WTC11 (cell line): ENCODE measurements at regions not wholly inside any gene's neighbourhood (a gene's known extent, or its start where the extent isn't known, plus 50 kb on each side); places are given as distances from the start of the nearest gene placed in this dataset.

Experiments used
- ATAC-seq: fragments of 200-7000 bp; cut with Tn5 transposase; 2 replicates; pipeline ENCODE4 v1.10.0; 2021; ENCODE audit warnings: mild to moderate bottlenecking, moderate library complexity
- CTCF ChIA-PET: fragments of 300-600 bp; sonication (Branson Sonifier 250); formaldehyde crosslinking; loops from one replicate; lab custom pipeline; 2021; ENCODE audit warnings: antibody characterized with exemption; lab: Charles Lee
- POLR2A ChIA-PET: fragments of 350-600 bp; sonication (Branson Sonifier 250); formaldehyde crosslinking; loops from one replicate; lab custom pipeline; 2021; ENCODE audit warnings: antibody characterized with exemption; lab: Charles Lee
- DNase-seq: peaks from one replicate; pipeline ENCODE4 v3.0.0; 2021; ENCODE audit warnings: low spot score
- H3K27ac Mint-ChIP-seq: 2 replicates; pipeline ENCODE4 v1.8.0; 2021; ENCODE audit warnings: mixed read lengths
- H3K27me3 Mint-ChIP-seq: 2 replicates; pipeline ENCODE4 v1.8.0; 2021; ENCODE audit warnings: low read depth, mild to moderate bottlenecking, moderate library complexity, mixed read lengths
- H3K36me3 Mint-ChIP-seq: 2 replicates; pipeline ENCODE4 v1.8.0; 2021; ENCODE audit warnings: mixed read lengths
- H3K4me1 Mint-ChIP-seq: 2 replicates; pipeline ENCODE4 v1.8.0; 2022; ENCODE audit warnings: mixed read lengths
- H3K4me3 Mint-ChIP-seq: 2 replicates; pipeline ENCODE4 v1.8.0; 2021; ENCODE audit warnings: mild to moderate bottlenecking, moderate library complexity, mixed read lengths
- H3K9me3 Mint-ChIP-seq: 2 replicates; pipeline ENCODE4 v1.8.0; 2021; ENCODE audit warnings: mixed read lengths
- ARID4B ChIP-seq: sonication (generic); formaldehyde crosslinking; IDR thresholded peaks from 2 replicates; pipeline ENCODE4 v1.8.0; 2023; ENCODE audit warnings: missing genetic modification reagents, mild to moderate bottlenecking, borderline replicate concordance
- EMX1 ChIP-seq: fragments of 250-450 bp; sonication (Bioruptor Pico); IDR thresholded peaks from 2 replicates; pipeline ENCODE4 v1.8.0; 2021; ENCODE audit warnings: mild to moderate bottlenecking
- ETV6 ChIP-seq: sonication (generic); formaldehyde crosslinking; IDR thresholded peaks from 2 replicates; pipeline ENCODE4 v1.8.1; 2022; ENCODE audit warnings: mild to moderate bottlenecking, missing genetic modification reagents
- GTF2I ChIP-seq: fragments of 250-450 bp; sonication (Bioruptor Pico); conservative IDR thresholded peaks from 2 replicates; pipeline ENCODE4 v1.4.0; 2021; ENCODE audit warnings: mild to moderate bottlenecking
- HMGA2 ChIP-seq: fragments of 250-450 bp; sonication (Bioruptor Pico); IDR thresholded peaks from 2 replicates; pipeline ENCODE4 v1.4.0; 2021; ENCODE audit warnings: mild to moderate bottlenecking, moderate library complexity
- HMGXB4 ChIP-seq: sonication (generic); formaldehyde crosslinking; IDR thresholded peaks from 2 replicates; pipeline ENCODE4 v1.8.1; 2023; ENCODE audit warnings: mild to moderate bottlenecking, moderate library complexity, missing genetic modification reagents
- JAZF1 ChIP-seq: fragments of 250-450 bp; sonication (Bioruptor Pico); IDR thresholded peaks from 2 replicates; pipeline ENCODE4 v1.9.0; 2021; ENCODE audit warnings: moderate library complexity, mild to moderate bottlenecking, inconsistent platforms
- KAT7 ChIP-seq: sonication (generic); formaldehyde crosslinking; IDR thresholded peaks from 2 replicates; pipeline ENCODE4 v1.8.1; 2023; ENCODE audit warnings: missing genetic modification reagents, mild to moderate bottlenecking, borderline replicate concordance
- NFATC4 ChIP-seq: fragments of 250-450 bp; sonication (Bioruptor Pico); IDR thresholded peaks from 2 replicates; pipeline ENCODE4 v1.9.0; 2021; ENCODE audit warnings: mild to moderate bottlenecking
- NFE2L1 ChIP-seq: sonication (generic); formaldehyde crosslinking; IDR thresholded peaks from 2 replicates; pipeline ENCODE4 v1.8.1; 2023; ENCODE audit warnings: missing genetic modification reagents
- NR1H2 ChIP-seq: sonication (generic); formaldehyde crosslinking; IDR thresholded peaks from 2 replicates; pipeline ENCODE4 v1.9.0; 2021; ENCODE audit warnings: mild to moderate bottlenecking, moderate library complexity, missing genetic modification reagents
- NR2C2 ChIP-seq: sonication (generic); formaldehyde crosslinking; IDR thresholded peaks from 2 replicates; pipeline ENCODE4 v1.8.0; 2022; ENCODE audit warnings: mild to moderate bottlenecking, missing genetic modification reagents
- RORB ChIP-seq: fragments of 250-450 bp; sonication (Bioruptor Pico); IDR thresholded peaks from 2 replicates; pipeline ENCODE4 v1.9.0; 2021; ENCODE audit warnings: mild to moderate bottlenecking
- SOX15 ChIP-seq: fragments of 250-450 bp; sonication (Bioruptor Pico); IDR thresholded peaks from 2 replicates; pipeline ENCODE4 v1.9.0; 2021; ENCODE audit warnings: mild to moderate bottlenecking
- TEAD4 ChIP-seq: sonication (generic); formaldehyde crosslinking; IDR thresholded peaks from 2 replicates; pipeline ENCODE4 v1.8.0; 2022; ENCODE audit warnings: mild to moderate bottlenecking, missing genetic modification reagents
- ZMAT4 ChIP-seq: fragments of 250-450 bp; sonication (Bioruptor Pico); IDR thresholded peaks from 2 replicates; pipeline ENCODE4 v1.9.0; 2021; ENCODE audit warnings: mild to moderate bottlenecking
- ZNF138 ChIP-seq: sonication (generic); formaldehyde crosslinking; conservative IDR thresholded peaks from 2 replicates; pipeline ENCODE4 v1.8.1; 2022; ENCODE audit warnings: mild to moderate bottlenecking, moderate library complexity, missing genetic modification reagents
- ZNF281 ChIP-seq: sonication (generic); formaldehyde crosslinking; IDR thresholded peaks from 2 replicates; pipeline ENCODE4 v1.8.0; 2023; ENCODE audit warnings: mild to moderate bottlenecking, missing genetic modification reagents
- ZNF317 ChIP-seq: sonication (generic); formaldehyde crosslinking; IDR thresholded peaks from 2 replicates; pipeline ENCODE4 v1.8.1; 2023; ENCODE audit warnings: low read depth, mild to moderate bottlenecking, moderate library complexity, missing genetic modification reagents, borderline replicate concordance
- ZSCAN18 ChIP-seq: fragments of 250-450 bp; sonication (Bioruptor Pico); IDR thresholded peaks from 2 replicates; pipeline ENCODE4 v2.1.2; 2022; ENCODE audit warnings: mild to moderate bottlenecking, moderate library complexity
- TF ChIP-seq, protein P1 (sequence below): sonication (generic); formaldehyde crosslinking; IDR thresholded peaks from 2 replicates; pipeline ENCODE4 v1.8.0; 2023; ENCODE audit warnings: missing genetic modification reagents
- TF ChIP-seq, protein P2 (sequence below): sonication (generic); formaldehyde crosslinking; IDR thresholded peaks from 2 replicates; pipeline ENCODE4 v1.8.0; 2022; ENCODE audit warnings: mild to moderate bottlenecking, missing genetic modification reagents

- peaks cover 38% of the 10 kb centered on the region for H3K9me3 Mint-ChIP-seq
- ATAC-seq = no peak
These were observed 878.5 kb upstream of the LRRC4C start for GRCh38 chr11:42337786-42338455.

DNA sequence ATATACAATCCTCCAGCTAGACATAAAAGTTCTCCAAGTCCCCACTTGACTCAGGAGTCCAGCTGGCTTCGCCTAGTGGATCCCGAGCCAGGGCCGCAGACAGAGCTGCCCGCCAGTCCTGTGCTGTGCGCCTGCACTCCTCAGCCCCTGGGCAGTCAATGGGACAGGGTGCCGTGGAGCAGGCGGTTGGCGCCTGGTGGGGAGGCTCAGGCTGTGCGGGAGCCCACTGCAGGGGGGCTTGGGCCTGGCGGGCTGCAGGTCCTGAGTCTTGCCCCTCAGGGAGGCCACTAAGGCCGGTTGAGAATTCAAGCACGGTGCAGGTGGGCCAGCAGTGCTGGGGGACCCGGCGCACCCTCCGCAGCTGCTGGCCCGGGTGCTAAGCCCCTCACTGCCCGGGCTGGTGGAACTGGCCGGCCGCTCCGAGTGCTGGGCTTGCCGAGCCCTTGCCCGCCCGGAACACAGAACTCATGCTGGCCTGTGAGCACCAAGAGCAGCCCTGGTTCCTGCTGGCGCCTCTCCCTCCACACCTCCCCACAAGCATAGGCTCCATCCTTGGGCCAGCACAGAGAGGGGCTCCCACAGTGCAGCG lies 884.8 kb upstream of the LRRC4C start:
- no peaks in the 10 kb centered on the region; the same call in 1 of the 2 replicates for H3K27me3 Mint-ChIP-seq
- H3K9me3 Mint-ChIP-seq = peaks cover 21% of the 10 kb centered on the region
- no peak overlapping the region for H3K4me3 Mint-ChIP-seq
- no peak overlapping the region for H3K27ac Mint-ChIP-seq
- H3K36me3 Mint-ChIP-seq = peaks cover 8% of the 10 kb centered on the region; the same call in 1 of the 2 replicates
- ChIA-PET CTCF (interaction anchor here (0.6 kb wide), 1 partner anchor 368 kb away, joined by 3 read pairs; no protein-coding TSS in a partner anchor), POLR2A (no interaction called here)
- ATAC-seq (no peak), DNase-seq (no peak)
- H3K4me1 Mint-ChIP-seq = no peaks in the 10 kb centered on the region
- TF ChIP-seq JAZF1 (CRISPR knock-in tag) (no peak), HMGA2 (no peak), HMGXB4 (no peak), ARID4B (CRISPR knock-in tag) (no peak), KAT7 (no peak), NFE2L1 (CRISPR knock-in tag) (no peak), ZSCAN18 (CRISPR knock-in tag) (no peak), ZMAT4 (CRISPR knock-in tag) (no peak), RORB (CRISPR knock-in tag) (no peak)

More at GRCh38 chr11:42337786-42338455, 878.5 kb upstream of the LRRC4C start:
- Mint-ChIP-seq H3K36me3 (peaks cover 19% of the 10 kb centered on the region), H3K27ac (no peak overlapping the region), H3K4me1 (no peaks in the 10 kb centered on the region), H3K27me3 (no peaks in the 10 kb centered on the region), H3K4me3 (no peak overlapping the region)
- TF ChIP-seq, protein P1, sequence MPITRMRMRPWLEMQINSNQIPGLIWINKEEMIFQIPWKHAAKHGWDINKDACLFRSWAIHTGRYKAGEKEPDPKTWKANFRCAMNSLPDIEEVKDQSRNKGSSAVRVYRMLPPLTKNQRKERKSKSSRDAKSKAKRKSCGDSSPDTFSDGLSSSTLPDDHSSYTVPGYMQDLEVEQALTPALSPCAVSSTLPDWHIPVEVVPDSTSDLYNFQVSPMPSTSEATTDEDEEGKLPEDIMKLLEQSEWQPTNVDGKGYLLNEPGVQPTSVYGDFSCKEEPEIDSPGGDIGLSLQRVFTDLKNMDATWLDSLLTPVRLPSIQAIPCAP = no peak
- no peak for TF ChIP-seq NFATC4 (CRISPR knock-in tag)
- no peak for TF ChIP-seq ZNF281
- no peak for TF ChIP-seq NR1H2 (CRISPR knock-in tag)
- TF ChIP-seq ZNF138 (CRISPR knock-in tag) = no peak
- TF ChIP-seq GTF2I (CRISPR knock-in tag) = no peak
- TF ChIP-seq ZNF317 (CRISPR knock-in tag) = no peak
- no peak for TF ChIP-seq NR2C2 (CRISPR knock-in tag)
- no peak for TF ChIP-seq EMX1 (CRISPR knock-in tag)
- TF ChIP-seq SOX15 = no peak
- no peak for TF ChIP-seq ETV6
- TF ChIP-seq TEAD4 (CRISPR knock-in tag) = no peak
- TF ChIP-seq, protein P2, sequence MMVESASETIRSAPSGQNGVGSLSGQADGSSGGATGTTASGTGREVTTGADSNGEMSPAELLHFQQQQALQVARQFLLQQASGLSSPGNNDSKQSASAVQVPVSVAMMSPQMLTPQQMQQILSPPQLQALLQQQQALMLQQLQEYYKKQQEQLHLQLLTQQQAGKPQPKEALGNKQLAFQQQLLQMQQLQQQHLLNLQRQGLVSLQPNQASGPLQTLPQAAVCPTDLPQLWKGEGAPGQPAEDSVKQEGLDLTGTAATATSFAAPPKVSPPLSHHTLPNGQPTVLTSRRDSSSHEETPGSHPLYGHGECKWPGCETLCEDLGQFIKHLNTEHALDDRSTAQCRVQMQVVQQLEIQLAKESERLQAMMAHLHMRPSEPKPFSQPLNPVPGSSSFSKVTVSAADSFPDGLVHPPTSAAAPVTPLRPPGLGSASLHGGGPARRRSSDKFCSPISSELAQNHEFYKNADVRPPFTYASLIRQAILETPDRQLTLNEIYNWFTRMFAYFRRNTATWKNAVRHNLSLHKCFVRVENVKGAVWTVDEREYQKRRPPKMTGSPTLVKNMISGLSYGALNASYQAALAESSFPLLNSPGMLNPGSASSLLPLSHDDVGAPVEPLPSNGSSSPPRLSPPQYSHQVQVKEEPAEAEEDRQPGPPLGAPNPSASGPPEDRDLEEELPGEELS (CRISPR knock-in tag) = no peak
- no peak for DNase-seq
- ChIA-PET CTCF (no interaction called here), POLR2A (no interaction called here)
